B cell (primary cell): ENCODE measurements at regions not wholly inside any gene's neighbourhood (a gene's known extent, or its start where the extent isn't known, plus 50 kb on each side); places are given as distances from the start of the nearest gene placed in this dataset.

Source experiments
- ATAC-seq: fragments of 200-7000 bp; cut with Tn5 transposase; one replicate; pipeline ENCODE4 v1.10.0; 2021; ENCODE audit warnings: low read depth, mild to moderate bottlenecking, moderate number of reproducible peaks, moderate library complexity
- CTCF ChIA-PET: fragments of 350-600 bp; sonication (Branson Sonifier 250); formaldehyde crosslinking; loops from one replicate; lab custom pipeline; 2021; ENCODE audit warnings: antibody characterized with exemption, inconsistent platforms; lab: Charles Lee
- POLR2A ChIA-PET: fragments of 350-600 bp; sonication (Branson Sonifier 250); formaldehyde crosslinking; loops from one replicate; lab custom pipeline; 2021; ENCODE audit warnings: antibody characterized with exemption; lab: Charles Lee
- DNase-seq: peaks from one replicate; pipeline ENCODE4 v3.0.0; 2013
- H2AFZ ChIP-seq: 2 replicates; pipeline ENCODE4 v1.6.1; 2012; ENCODE audit warnings: mild to moderate bottlenecking, low read depth, low read length; ENCODE audit not compliant: insufficient read depth, poor library complexity, severe bottlenecking
- H3K27ac ChIP-seq, 2 donors: 1 replicate in 1 of 2; 2 replicates in 1 of 2; pipeline ENCODE4 v1.5.1; 2012 to 2013; ENCODE audit warnings: low read length in 2 of 2, mild to moderate bottlenecking in 2 of 2, moderate library complexity in 1 of 2
- H3K27me3 ChIP-seq, 4 experiments: fragments of 200-600 bp in 1 of 4; sonication (generic) in 1 of 4; replicated peaks in 1 of 4; 1 replicate in 2 of 4; 2 replicates in 2 of 4; pipeline versions ENCODE4 v1.6.1 to v1.7.0; 2013 to 2016; ENCODE audit warnings: low read length in 3 of 4, mild to moderate bottlenecking in 2 of 4, mixed read lengths in 1 of 4, moderate library complexity in 1 of 4; ENCODE audit not compliant: insufficient read depth in 4 of 4, control insufficient read depth in 3 of 4; ENCODE audit errors: control extremely low read depth in 1 of 4
- H3K36me3 ChIP-seq, 2 experiments: replicated peaks in 1 of 2; 1 replicate in 1 of 2; 2 replicates in 1 of 2; pipeline versions ENCODE4 v1.6.1 to v1.7.1; 2013; ENCODE audit warnings: low read length in 1 of 2; ENCODE audit not compliant: insufficient read depth in 2 of 2, control insufficient read depth in 1 of 2; ENCODE audit errors: control extremely low read depth in 1 of 2, extremely low read depth in 1 of 2
- H3K4me1 ChIP-seq, 2 donors: fragments of 200-600 bp in 1 of 2; sonication (generic) in 1 of 2; 1 replicate in 1 of 2; 2 replicates in 1 of 2; pipeline versions ENCODE4 v1.5.1 to v1.6.1; 2013 to 2017; ENCODE audit warnings: low read length in 2 of 2; ENCODE audit not compliant: control insufficient read depth in 2 of 2, insufficient read depth in 2 of 2
- H3K4me2 ChIP-seq: replicated peaks from 2 replicates; pipeline ENCODE3; 2012; ENCODE audit warnings: mild to moderate bottlenecking, low read depth, low read length; ENCODE audit not compliant: poor library complexity, severe bottlenecking
- H3K4me3 ChIP-seq, 5 experiments: fragments of 200-600 bp in 1 of 5; sonication (generic) in 1 of 5; 1 replicate in 3 of 5; 2 replicates in 2 of 5; pipeline versions ENCODE4 v1.5.1 to v1.7.0; 2011 to 2016; ENCODE audit warnings: low read length in 4 of 5, mild to moderate bottlenecking in 4 of 5, low read depth in 2 of 5, control low read depth in 1 of 5, moderate library complexity in 1 of 5; ENCODE audit not compliant: insufficient read depth in 1 of 5; ENCODE audit errors: control extremely low read depth in 1 of 5, extremely low read depth in 1 of 5
- H3K79me2 ChIP-seq: fragments of 200-600 bp; sonication (generic); one replicate; pipeline ENCODE4 v1.6.0; 2016; ENCODE audit warnings: low read length; ENCODE audit not compliant: control insufficient read depth, insufficient read depth
- H3K9ac ChIP-seq: fragments of 200-600 bp; sonication (generic); 2 replicates; pipeline ENCODE4 v1.6.1; 2017; ENCODE audit warnings: mild to moderate bottlenecking, low read length, moderate library complexity
- H3K9me3 ChIP-seq, 3 donors: one replicate each; pipeline versions ENCODE4 v1.6.1 to v1.7.1; 2013; ENCODE audit warnings: low read length in 2 of 3; ENCODE audit not compliant: control insufficient read depth in 2 of 3, insufficient read depth in 1 of 3; ENCODE audit errors: control extremely low read depth in 1 of 3
- H4K20me1 ChIP-seq: 2 replicates; pipeline ENCODE4 v1.6.0; 2012; ENCODE audit warnings: mild to moderate bottlenecking, low read length; ENCODE audit not compliant: insufficient read depth, control insufficient read depth, poor library complexity, severe bottlenecking
- H3K27ac Mint-ChIP-seq: one replicate; pipeline ENCODE4 v1.8.0; 2021; ENCODE audit warnings: mixed read lengths
- H3K27me3 Mint-ChIP-seq: one replicate; pipeline ENCODE4 v1.8.0; 2021; ENCODE audit warnings: mixed read lengths
- H3K4me1 Mint-ChIP-seq: one replicate; pipeline ENCODE4 v1.8.0; 2021; ENCODE audit warnings: mixed read lengths
- H3K4me3 Mint-ChIP-seq: one replicate; pipeline ENCODE4 v1.8.0; 2021; ENCODE audit warnings: mixed read lengths
- H3K9me3 Mint-ChIP-seq: one replicate; pipeline ENCODE4 v1.8.0; 2022; ENCODE audit warnings: mixed read lengths; ENCODE audit not compliant: insufficient read depth
- CTCF ChIP-seq: fragments of 200-600 bp; IDR thresholded peaks from one replicate; pipeline ENCODE4 v1.8.0; 2022; ENCODE audit warnings: antibody characterized with exemption, mild to moderate bottlenecking
- EZH2 ChIP-seq: IDR thresholded peaks from 2 replicates; pipeline ENCODE4 v1.6.1; 2012; ENCODE audit warnings: borderline replicate concordance, low read depth, mild to moderate bottlenecking, moderate library complexity, low read length; ENCODE audit not compliant: insufficient read depth, poor library complexity, severe bottlenecking
- WGBS: methylation state at CpG from one replicate; pipeline ENCODE4 v1.1.5; 2013; ENCODE audit warnings: missing lambda C conversion rate; ENCODE audit not compliant: insufficient coverage; 5-methylcytosine and 5-hydroxymethylcytosine counted together
- intact Hi-C: fragments of 100-400 bp; cut with micrococcal nuclease; formaldehyde crosslinking; loops from one replicate; pipeline ENCODE4 v1.10.0; 2022

- Histone ChIP-seq H3K4me3 (no peak overlapping the region), H3K79me2 (no peaks in the 10 kb centered on the region), H4K20me1 (no peaks in the 10 kb centered on the region), H3K9ac (no peak overlapping the region), H3K27ac (no peak overlapping the region), H3K9me3 (peaks cover 0 to 3% (median 0%) of the 10 kb centered on the region in 3 donors), H3K4me2 (no peak overlapping the region), H2AFZ (no peak overlapping the region), H3K27me3 (no peaks in the 10 kb centered on the region), H3K36me3 (no peaks in the 10 kb centered on the region), H3K4me1 (no peaks in the 10 kb centered on the region)
- Mint-ChIP-seq H3K27me3 (peaks cover 5% of the 10 kb centered on the region), H3K27ac (no peak overlapping the region), H3K4me1 (no peaks in the 10 kb centered on the region), H3K9me3 (peaks cover 6% of the 10 kb centered on the region), H3K4me3 (no peak overlapping the region)
- TF ChIP-seq CTCF, result no peak
- TF ChIP-seq EZH2, result no peak
- WGBS, result 82% methylated on average over 2 of the region's 7 CpGs
- CTCF ChIA-PET, result interaction anchor here (0.7 kb wide), 1 partner anchor 118 kb away, joined by 3 read pairs; no protein-coding TSS in a partner anchor
- intact Hi-C loops, result no loop called here
- DNase-seq (no peak), ATAC-seq (no peak)
- POLR2A ChIA-PET, result no interaction called here
These were observed 88.7 kb upstream of the ELL2 start for GRCh38 chr5:96050273-96050880.

- no peaks in the 10 kb centered on the region for H3K27me3 ChIP-seq
- H2AFZ ChIP-seq, result no peak overlapping the region
- no peak overlapping the region for H3K4me3 ChIP-seq
- H3K27me3 Mint-ChIP-seq, result peaks cover 5% of the 10 kb centered on the region
- no peak overlapping the region for H3K27ac Mint-ChIP-seq
- TF ChIP-seq CTCF (no peak), EZH2 (no peak)
- no peaks in the 10 kb centered on the region for H3K79me2 ChIP-seq
- no peak overlapping the region for H3K9ac ChIP-seq
- no peak for ATAC-seq
- ChIA-PET POLR2A (no interaction called here), CTCF (interaction anchor here (0.6 to 0.7 kb wide), 2 partner anchors 20 to 117 kb away, joined by 3 read pairs; no protein-coding TSS in a partner anchor)
- intact Hi-C loops, result no loop called here
- peaks cover 0 to 3% (median 0%) of the 10 kb centered on the region in 3 donors for H3K9me3 ChIP-seq
- no peak for DNase-seq
- H3K4me2 ChIP-seq, result no peak overlapping the region
- H3K4me1 Mint-ChIP-seq, result no peaks in the 10 kb centered on the region
- no peaks in the 10 kb centered on the region for H3K36me3 ChIP-seq
- 58% methylated on average over 3 of the region's 3 CpGs for WGBS
- H3K27ac ChIP-seq, result no peak overlapping the region
- no peak overlapping the region for H3K4me3 Mint-ChIP-seq
- no peaks in the 10 kb centered on the region for H3K4me1 ChIP-seq
- H3K9me3 Mint-ChIP-seq, result peaks cover 6% of the 10 kb centered on the region
- no peaks in the 10 kb centered on the region for H4K20me1 ChIP-seq
These were observed 88.0 kb upstream of the ELL2 start for GRCh38 chr5:96049398-96050272.
